ENCODE measurements at regions not wholly inside any gene's neighbourhood (a gene's known extent, or its start where the extent isn't known, plus 50 kb on each side); places are given as distances from the start of the nearest gene placed in this dataset.

GRCh38 chr13:37418490-37418889 lies 180.1 kb downstream of the POSTN start:
- in situ Hi-C loops (cut with HindIII; ENCODE audit: extremely low pct_ligation_motif_present, low pct_unique_long_range_greater_than_20kb): no loop called here
- no peak for TF ChIP-seq FOXO4 (CRISPR knock-in tag; conservative IDR thresholded peaks at IDR 0.05)
- no peak for TF ChIP-seq MLX (CRISPR knock-in tag; IDR thresholded peaks at IDR 0.05)
- TF ChIP-seq NFE2L2 (IDR thresholded peaks at IDR 0.05; ENCODE audit: low read length): no peak
- POLR2A ChIA-PET: no interaction called here
- no peaks in the 10 kb centered on the region for H3K36me3 ChIP-seq (replicated peaks in 1 of 2; ENCODE audit: control insufficient read depth in 1 of 2, insufficient read depth in 2 of 2, low read length in 2 of 2)
- H3K27ac ChIP-seq (ENCODE audit: extremely low read length, insufficient read depth, low read length): no peak overlapping the region
- no peak for DNase-seq (ENCODE audit: low spot score)
- H2AFZ ChIP-seq (ENCODE audit: low read length): no peak overlapping the region
- no peaks in the 10 kb centered on the region for H3K9me3 ChIP-seq (ENCODE audit: low read length)
- CTCF ChIA-PET (ENCODE audit: low intra/inter-chr PET ratio, low total read pairs): no interaction called here
- H3K79me2 ChIP-seq (ENCODE audit: insufficient read depth, low read length): no peaks in the 10 kb centered on the region
- H4K20me1 ChIP-seq (ENCODE audit: insufficient read depth, low read length): no peaks in the 10 kb centered on the region
- FAIRE-seq: no peak
- BruUV-seq (replicated peaks): no TSS peak
- WGBS (ENCODE audit: low lambda C conversion rate): 6% methylated on average over 2 of the region's 2 CpGs
- intact Hi-C loops (cut with micrococcal nuclease; ENCODE audit: unreplicated experiment): no loop called here
- ATAC-seq: no peak
- no peaks in the 10 kb centered on the region for H3K4me1 ChIP-seq (ENCODE audit: insufficient read depth, low read length)
- H3K9ac ChIP-seq (ENCODE audit: insufficient read depth, low read depth, low read length): no peak overlapping the region
- H3K4me2 ChIP-seq (ENCODE audit: low read depth, low read length): no peak overlapping the region
- no peaks in the 10 kb centered on the region for H3K27me3 ChIP-seq (ENCODE audit: control insufficient read depth in 1 of 2, insufficient read depth in 2 of 2, low read length in 2 of 2)
- H3K4me3 ChIP-seq (replicated peaks in 1 of 3; ENCODE audit: insufficient read depth in 1 of 3, low read depth in 2 of 3, low read length in 3 of 3): no peak overlapping the region

- Histone ChIP-seq H3K4me3 (replicated peaks in 1 of 3; ENCODE audit: insufficient read depth in 1 of 3, low read depth in 2 of 3, low read length in 3 of 3) (no peak overlapping the region), H3K27ac (ENCODE audit: extremely low read length, insufficient read depth, low read length) (no peak overlapping the region), H3K4me2 (ENCODE audit: low read depth, low read length) (no peak overlapping the region), H3K9me3 (ENCODE audit: low read length) (no peaks in the 10 kb centered on the region), H4K20me1 (ENCODE audit: insufficient read depth, low read length) (no peaks in the 10 kb centered on the region), H2AFZ (ENCODE audit: low read length) (no peak overlapping the region), H3K79me2 (ENCODE audit: insufficient read depth, low read length) (no peaks in the 10 kb centered on the region), H3K36me3 (replicated peaks in 1 of 2; ENCODE audit: control insufficient read depth in 1 of 2, insufficient read depth in 2 of 2, low read length in 2 of 2) (no peaks in the 10 kb centered on the region), H3K9ac (ENCODE audit: insufficient read depth, low read depth, low read length) (no peak overlapping the region), H3K4me1 (ENCODE audit: insufficient read depth, low read length) (no peaks in the 10 kb centered on the region), H3K27me3 (ENCODE audit: control insufficient read depth in 1 of 2, insufficient read depth in 2 of 2, low read length in 2 of 2) (no peaks in the 10 kb centered on the region)
- ATAC-seq (no peak), FAIRE-seq (no peak), DNase-seq (ENCODE audit: low spot score) (no peak)
- in situ Hi-C loops (cut with HindIII; ENCODE audit: extremely low pct_ligation_motif_present, low pct_unique_long_range_greater_than_20kb): no loop called here
- ChIA-PET CTCF (ENCODE audit: low intra/inter-chr PET ratio, low total read pairs) (no interaction called here), POLR2A (no interaction called here)
- intact Hi-C loops (cut with micrococcal nuclease; ENCODE audit: unreplicated experiment): no loop called here
- TF ChIP-seq IKZF4 (CRISPR knock-in tag; IDR thresholded peaks at IDR 0.05; ENCODE audit: borderline replicate concordance, low read depth, not compliant biosample characterization) (no peak), ZMAT3 (CRISPR knock-in tag; conservative IDR thresholded peaks at IDR 0.05) (no peak), RBFOX2 (IDR thresholded peaks at IDR 0.05; ENCODE audit: low read depth, low read length) (no peak), ZNF841 (CRISPR knock-in tag; IDR thresholded peaks at IDR 0.05; ENCODE audit: borderline replicate concordance) (no peak), ZNF879 (CRISPR knock-in tag; IDR thresholded peaks at IDR 0.05) (no peak), SOX6 (IDR thresholded peaks at IDR 0.05) (no peak), SOX6 (CRISPR knock-in tag; IDR thresholded peaks at IDR 0.05) (no peak), ZNF619 (CRISPR knock-in tag; IDR thresholded peaks at IDR 0.05) (no peak), MAF1 (CRISPR knock-in tag; IDR thresholded peaks at IDR 0.05; ENCODE audit: borderline replicate concordance) (no peak), CEBPG (CRISPR knock-in tag; IDR thresholded peaks at IDR 0.05) (no peak), HOXA7 (CRISPR knock-in tag; IDR thresholded peaks at IDR 0.05) (no peak), CAMTA2 (CRISPR knock-in tag; IDR thresholded peaks at IDR 0.05; ENCODE audit: borderline replicate concordance) (no peak), ZNF552 (CRISPR knock-in tag; IDR thresholded peaks at IDR 0.05; ENCODE audit: borderline replicate concordance) (no peak), NFKBIZ (CRISPR knock-in tag; IDR thresholded peaks at IDR 0.05) (no peak), EED (CRISPR knock-in tag; IDR thresholded peaks at IDR 0.05) (no peak), LBX2 (CRISPR knock-in tag; IDR thresholded peaks at IDR 0.05; ENCODE audit: borderline replicate concordance) (no peak)
- 2% methylated on average over 3 of the region's 3 CpGs for WGBS (ENCODE audit: low lambda C conversion rate)
- BruUV-seq (replicated peaks): no TSS peak
Measured at GRCh38 chr13:37417060-37417441, 181.5 kb downstream of the POSTN start.

All from HepG2 (cell line).